ENCODE measurements at regions not wholly inside any gene's neighbourhood (a gene's known extent, or its start where the extent isn't known, plus 50 kb on each side); places are given as distances from the start of the nearest gene placed in this dataset.

DNA sequence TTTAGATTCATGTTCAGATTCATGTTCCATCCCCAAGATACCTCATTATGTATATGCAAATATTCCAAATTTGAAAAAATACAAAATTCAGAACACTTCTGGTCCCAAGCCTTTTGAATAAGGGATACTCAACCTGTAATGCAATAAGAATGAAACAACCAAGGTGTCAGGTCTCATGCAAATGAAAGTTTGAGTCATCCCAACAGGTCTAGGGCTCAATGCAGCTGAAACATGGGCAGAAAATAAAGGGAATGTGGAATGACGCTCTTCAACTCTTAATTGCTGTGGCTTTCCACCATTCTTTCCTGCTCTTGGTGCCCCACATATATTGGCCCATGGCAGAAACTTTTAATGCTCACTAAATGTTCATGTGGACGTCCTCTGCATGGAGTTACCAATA, 107.3 kb upstream of the DAPK1 start:
- ATAC-seq (ENCODE audit: insufficient number of reproducible peaks, low FRiP score, low read depth): no peak
- DNase-seq (ENCODE audit: low spot score): no peak

DNA sequence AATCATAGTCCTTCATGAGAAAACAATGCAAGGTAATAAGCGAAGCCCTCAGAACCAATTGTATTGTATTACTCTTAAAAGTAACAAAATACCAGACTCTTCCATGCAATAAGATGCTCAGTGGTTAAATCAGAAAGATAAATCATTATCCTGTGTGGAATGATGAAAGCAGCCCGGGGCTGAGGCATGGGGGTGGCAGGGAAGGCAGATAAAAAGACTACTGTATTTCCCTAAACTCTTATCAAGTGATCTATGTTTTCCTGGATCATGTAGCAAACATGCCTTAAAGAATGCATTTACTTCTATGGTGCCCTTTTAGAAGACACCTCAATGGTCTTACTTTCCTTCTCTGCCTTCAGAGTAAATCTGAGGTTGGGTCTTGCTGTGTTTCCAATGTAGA, 105.6 kb upstream of the DAPK1 start:
- no peak for DNase-seq (ENCODE audit: low spot score)
- Histone ChIP-seq H3K27ac (no peak overlapping the region), H3K4me3 (no peak overlapping the region), H3K36me3 (no peaks in the 10 kb centered on the region), H3K4me1 (ENCODE audit: control insufficient read depth in 1 of 2, low read depth in 2 of 2) (no peaks in the 10 kb centered on the region), H3K27me3 (replicated peaks; ENCODE audit: insufficient read depth) (no peaks in the 10 kb centered on the region), H3K9me3 (no peaks in the 10 kb centered on the region)
- no peak for ATAC-seq (ENCODE audit: insufficient number of reproducible peaks, low FRiP score, low read depth)
- TF ChIP-seq, protein P1, sequence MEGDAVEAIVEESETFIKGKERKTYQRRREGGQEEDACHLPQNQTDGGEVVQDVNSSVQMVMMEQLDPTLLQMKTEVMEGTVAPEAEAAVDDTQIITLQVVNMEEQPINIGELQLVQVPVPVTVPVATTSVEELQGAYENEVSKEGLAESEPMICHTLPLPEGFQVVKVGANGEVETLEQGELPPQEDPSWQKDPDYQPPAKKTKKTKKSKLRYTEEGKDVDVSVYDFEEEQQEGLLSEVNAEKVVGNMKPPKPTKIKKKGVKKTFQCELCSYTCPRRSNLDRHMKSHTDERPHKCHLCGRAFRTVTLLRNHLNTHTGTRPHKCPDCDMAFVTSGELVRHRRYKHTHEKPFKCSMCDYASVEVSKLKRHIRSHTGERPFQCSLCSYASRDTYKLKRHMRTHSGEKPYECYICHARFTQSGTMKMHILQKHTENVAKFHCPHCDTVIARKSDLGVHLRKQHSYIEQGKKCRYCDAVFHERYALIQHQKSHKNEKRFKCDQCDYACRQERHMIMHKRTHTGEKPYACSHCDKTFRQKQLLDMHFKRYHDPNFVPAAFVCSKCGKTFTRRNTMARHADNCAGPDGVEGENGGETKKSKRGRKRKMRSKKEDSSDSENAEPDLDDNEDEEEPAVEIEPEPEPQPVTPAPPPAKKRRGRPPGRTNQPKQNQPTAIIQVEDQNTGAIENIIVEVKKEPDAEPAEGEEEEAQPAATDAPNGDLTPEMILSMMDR (IDR thresholded peaks at IDR 0.05): no peak

More for the DNA sequence above, 107.3 kb upstream of the DAPK1 start:
- TF ChIP-seq, protein P1 (IDR thresholded peaks at IDR 0.05): no peak
- H3K4me3 ChIP-seq: no peak overlapping the region
- no peaks in the 10 kb centered on the region for H3K4me1 ChIP-seq (ENCODE audit: control insufficient read depth in 1 of 2, low read depth in 2 of 2)
- H3K9me3 ChIP-seq: no peaks in the 10 kb centered on the region
- H3K27ac ChIP-seq: no peak overlapping the region
- H3K36me3 ChIP-seq: no peaks in the 10 kb centered on the region
- no peaks in the 10 kb centered on the region for H3K27me3 ChIP-seq (replicated peaks; ENCODE audit: insufficient read depth)

DNA sequence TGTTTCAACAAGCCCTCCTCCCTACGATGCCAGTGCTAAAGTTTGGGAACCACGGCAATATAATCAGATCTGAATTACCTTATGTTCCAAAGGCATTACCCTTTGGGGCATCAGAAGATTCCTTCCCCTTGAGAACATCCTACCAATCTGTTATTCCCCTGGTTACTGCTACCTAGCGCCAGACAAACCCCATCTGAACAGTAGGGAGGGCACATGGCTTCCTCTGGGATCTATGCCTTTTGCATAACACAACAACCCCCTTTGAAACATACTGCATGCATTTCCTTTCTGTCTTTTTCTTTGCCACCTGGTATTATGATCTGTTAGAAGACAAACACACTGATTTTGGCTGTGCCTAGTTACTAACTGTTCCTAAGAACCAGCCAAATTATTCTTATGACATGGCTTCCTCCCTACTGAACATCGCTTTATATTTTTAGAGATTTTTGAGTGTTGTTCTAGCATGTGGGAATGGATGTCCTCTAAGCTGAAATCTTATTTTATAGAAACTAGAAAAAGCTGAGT, 103.9 kb upstream of the DAPK1 start:
- Histone ChIP-seq H3K9me3 (no peaks in the 10 kb centered on the region), H3K4me1 (ENCODE audit: control insufficient read depth in 1 of 2, low read depth in 2 of 2) (no peaks in the 10 kb centered on the region), H3K27ac (no peak overlapping the region), H3K4me3 (no peak overlapping the region), H3K36me3 (no peaks in the 10 kb centered on the region), H3K27me3 (replicated peaks; ENCODE audit: insufficient read depth) (no peaks in the 10 kb centered on the region)
- ATAC-seq (ENCODE audit: insufficient number of reproducible peaks, low FRiP score, low read depth) (no peak), DNase-seq (ENCODE audit: low spot score) (no peak)
- TF ChIP-seq, protein P1 (IDR thresholded peaks at IDR 0.05): no peak

DNA sequence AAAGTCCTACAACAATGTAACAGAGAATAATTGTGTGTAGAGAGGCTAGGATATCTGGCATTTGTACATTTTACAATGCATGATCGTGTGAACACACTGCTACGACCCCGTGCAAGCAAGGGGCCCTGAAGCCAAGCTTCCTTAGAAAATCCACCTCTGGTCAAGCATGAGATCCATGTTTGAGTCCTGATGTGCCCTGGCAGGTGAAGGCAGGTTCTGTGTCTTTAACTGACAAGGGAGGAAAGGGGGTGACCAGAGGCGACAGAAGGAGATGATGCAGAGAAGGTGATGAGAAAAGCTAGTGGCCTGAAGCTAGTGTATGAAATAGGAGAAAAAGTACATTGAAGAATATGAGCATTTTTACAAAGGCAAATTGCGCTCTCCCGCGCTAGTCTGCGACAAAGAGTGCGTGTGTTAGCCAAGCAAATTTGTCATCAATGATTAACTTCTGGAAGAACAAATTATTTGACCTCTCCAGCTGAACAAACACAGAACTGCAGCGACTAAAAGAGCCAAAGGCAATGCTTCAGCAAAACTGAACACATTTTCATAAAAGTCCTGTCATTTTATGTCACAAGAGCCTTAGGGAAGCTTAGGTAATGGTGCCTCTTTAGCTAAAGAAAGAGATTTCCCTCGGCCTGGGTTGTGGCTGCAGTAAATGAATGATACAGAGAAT, 101.7 kb upstream of the DAPK1 start:
- H3K27me3 ChIP-seq (replicated peaks; ENCODE audit: insufficient read depth): no peaks in the 10 kb centered on the region
- DNase-seq (ENCODE audit: low spot score): no peak
- H3K27ac ChIP-seq: no peak overlapping the region
- H3K4me1 ChIP-seq (ENCODE audit: control insufficient read depth in 1 of 2, low read depth in 2 of 2): no peaks in the 10 kb centered on the region
- no peaks in the 10 kb centered on the region for H3K9me3 ChIP-seq
- no peak overlapping the region for H3K4me3 ChIP-seq
- TF ChIP-seq, protein P1 (IDR thresholded peaks at IDR 0.05): no peak
- no peaks in the 10 kb centered on the region for H3K36me3 ChIP-seq
- no peak for ATAC-seq (ENCODE audit: insufficient number of reproducible peaks, low FRiP score, low read depth)

DNA sequence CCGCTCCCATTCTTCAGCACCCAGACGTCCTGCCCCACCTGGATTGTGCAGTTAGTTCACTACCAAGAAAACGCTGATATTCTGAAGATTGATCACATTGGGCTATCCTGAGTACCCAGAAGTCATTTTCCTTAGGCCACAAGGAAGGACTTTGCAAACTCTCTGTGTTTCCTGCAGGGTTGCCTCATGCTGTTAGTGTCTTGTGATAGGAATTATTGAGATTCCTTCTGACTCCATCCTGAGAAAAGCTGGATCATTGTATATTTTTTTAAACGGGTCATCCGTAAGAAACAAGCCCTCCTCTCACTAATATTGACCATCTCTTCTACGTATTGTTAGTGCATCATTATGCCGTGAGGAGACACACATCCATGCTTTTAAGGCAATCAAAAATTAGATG, 96.0 kb upstream of the DAPK1 start:
- Histone ChIP-seq H3K4me1 (ENCODE audit: control insufficient read depth in 1 of 2, low read depth in 2 of 2) (no peaks in the 10 kb centered on the region), H3K36me3 (no peaks in the 10 kb centered on the region), H3K9me3 (no peaks in the 10 kb centered on the region), H3K27ac (no peak overlapping the region), H3K27me3 (replicated peaks; ENCODE audit: insufficient read depth) (no peaks in the 10 kb centered on the region), H3K4me3 (no peak overlapping the region)
- TF ChIP-seq, protein P1 (IDR thresholded peaks at IDR 0.05): no peak
- ATAC-seq (ENCODE audit: insufficient number of reproducible peaks, low FRiP score, low read depth) (no peak), DNase-seq (ENCODE audit: low spot score) (no peak)
